ENCODE measurements at regions not wholly inside any gene's neighbourhood (a gene's known extent, or its start where the extent isn't known, plus 50 kb on each side); places are given as distances from the start of the nearest gene placed in this dataset.

DNA sequence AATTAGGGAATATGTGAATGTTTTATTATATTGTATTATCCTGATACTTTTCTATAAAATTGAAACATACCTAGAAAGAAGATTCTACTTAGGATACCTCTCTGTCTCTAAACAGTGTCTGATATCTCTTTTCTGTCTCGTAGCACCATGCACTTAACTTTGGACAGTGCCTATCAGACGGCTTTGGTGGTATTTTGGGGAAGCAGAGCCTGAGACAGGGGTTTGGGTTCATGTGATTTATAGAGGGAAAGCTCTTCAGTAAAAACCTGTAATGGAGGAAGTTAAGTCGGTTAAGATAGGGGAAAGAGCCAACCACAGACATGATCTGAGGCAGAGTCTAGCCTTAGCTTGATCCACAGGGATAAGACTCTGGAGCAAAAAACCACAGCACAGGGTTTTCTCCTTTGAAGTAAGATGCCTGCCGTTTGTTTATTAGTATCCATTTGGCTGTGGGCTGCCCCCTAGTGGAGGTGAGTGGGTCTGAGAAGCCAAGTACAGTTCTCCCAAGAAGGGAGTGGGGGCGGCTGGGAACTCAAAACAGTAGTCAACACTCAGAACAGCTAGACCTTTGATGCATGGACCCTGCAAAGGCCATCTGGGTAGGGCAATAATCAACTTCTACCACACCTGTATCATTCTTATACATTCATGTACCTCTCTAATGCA lies 141.2 kb upstream of the ASTN2 start:
- dilution Hi-C loops (cut with MboI; ENCODE audit: extremely low pct_ligation_motif_present, low sequenced_read_pairs), result no loop called here
- H3K79me2 ChIP-seq (ENCODE audit: control insufficient read depth, insufficient read depth, low read length), result no peaks in the 10 kb centered on the region
- TF ChIP-seq EZH2 (IDR thresholded peaks at IDR 0.05; ENCODE audit: low read length) (no peak), CTCF (optimal IDR thresholded peaks at IDR 0.05 in 1 of 3, IDR thresholded peaks at IDR 0.05 in 1 of 3, conservative IDR thresholded peaks at IDR 0.05 in 1 of 3; ENCODE audit: extremely low read depth in 1 of 3, insufficient read depth in 2 of 3, low read length in 3 of 3) (peak in 2 of 3 experiments; percentile 70 to 76)
- H3K27me3 ChIP-seq (ENCODE audit: control insufficient read depth, extremely low read depth, insufficient read depth, low read length), result no peaks in the 10 kb centered on the region
- no peaks in the 10 kb centered on the region for H4K20me1 ChIP-seq (ENCODE audit: control insufficient read depth, extremely low read depth, insufficient read depth, low read length)
- no peaks in the 10 kb centered on the region for H3K36me3 ChIP-seq (ENCODE audit: control insufficient read depth in 2 of 2, extremely low read depth in 1 of 2, insufficient read depth in 2 of 2, low read length in 2 of 2)
- no peaks in the 10 kb centered on the region for H3K4me1 ChIP-seq (ENCODE audit: control insufficient read depth, extremely low read depth, insufficient read depth, low read length)
- no peaks in the 10 kb centered on the region for H3K9me1 ChIP-seq (ENCODE audit: control insufficient read depth, extremely low read depth, insufficient read depth, low read length)
- H3K4me2 ChIP-seq (ENCODE audit: control insufficient read depth, extremely low read depth, insufficient read depth, low read depth, low read length), result no peak overlapping the region
- H2AFZ ChIP-seq (ENCODE audit: control insufficient read depth, low read length), result no peak overlapping the region
- FAIRE-seq (no peak), DNase-seq (ENCODE audit: low read depth, low spot score) (no peak)
- no peak overlapping the region for H3K9ac ChIP-seq (ENCODE audit: control insufficient read depth, extremely low read depth, insufficient read depth, low read length)
- no peak overlapping the region for H3K27ac ChIP-seq (ENCODE audit: control insufficient read depth, insufficient read depth, low read length)
- no peak overlapping the region for H3K4me3 ChIP-seq (ENCODE audit: control insufficient read depth in 2 of 3, extremely low read depth in 1 of 3, insufficient read depth in 2 of 3, low read depth in 1 of 3, low read length in 3 of 3)
- no peaks in the 10 kb centered on the region for H3K9me3 ChIP-seq (ENCODE audit: control insufficient read depth, low read depth, low read length)

DNA sequence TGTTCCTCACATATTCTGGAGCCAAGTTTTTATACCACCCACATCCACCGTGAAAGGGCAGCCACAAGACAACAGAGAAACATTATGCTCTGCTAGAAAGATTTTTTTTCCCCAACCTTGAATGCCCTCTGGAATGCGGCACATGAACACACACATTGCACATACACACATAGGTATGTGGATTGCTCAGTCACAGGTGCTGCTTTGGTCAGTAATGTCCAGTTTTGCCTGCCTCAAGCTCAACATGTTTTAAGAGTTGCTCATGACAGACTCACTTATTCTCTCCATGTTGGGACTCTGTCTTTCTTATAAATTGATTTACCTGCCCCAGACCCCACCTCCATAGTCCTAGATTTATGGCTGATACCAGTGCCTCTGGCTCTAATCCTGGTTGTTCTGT lies 138.0 kb upstream of the ASTN2 start:
- no peaks in the 10 kb centered on the region for H3K27me3 ChIP-seq (ENCODE audit: control insufficient read depth, extremely low read depth, insufficient read depth, low read length)
- no peak overlapping the region for H3K9ac ChIP-seq (ENCODE audit: control insufficient read depth, extremely low read depth, insufficient read depth, low read length)
- H3K36me3 ChIP-seq (ENCODE audit: control insufficient read depth in 2 of 2, extremely low read depth in 1 of 2, insufficient read depth in 2 of 2, low read length in 2 of 2), result no peaks in the 10 kb centered on the region
- no peak overlapping the region for H3K4me2 ChIP-seq (ENCODE audit: control insufficient read depth, extremely low read depth, insufficient read depth, low read depth, low read length)
- no peaks in the 10 kb centered on the region for H4K20me1 ChIP-seq (ENCODE audit: control insufficient read depth, extremely low read depth, insufficient read depth, low read length)
- dilution Hi-C loops (cut with MboI; ENCODE audit: extremely low pct_ligation_motif_present, low sequenced_read_pairs), result no loop called here
- H3K4me1 ChIP-seq (ENCODE audit: control insufficient read depth, extremely low read depth, insufficient read depth, low read length), result no peaks in the 10 kb centered on the region
- no peak overlapping the region for H2AFZ ChIP-seq (ENCODE audit: control insufficient read depth, low read length)
- no peak overlapping the region for H3K27ac ChIP-seq (ENCODE audit: control insufficient read depth, insufficient read depth, low read length)
- DNase-seq (ENCODE audit: low read depth, low spot score), result no peak
- H3K4me3 ChIP-seq (ENCODE audit: control insufficient read depth in 2 of 3, extremely low read depth in 1 of 3, insufficient read depth in 2 of 3, low read depth in 1 of 3, low read length in 3 of 3), result no peak overlapping the region
- no peaks in the 10 kb centered on the region for H3K9me3 ChIP-seq (ENCODE audit: control insufficient read depth, low read depth, low read length)
- TF ChIP-seq CTCF (optimal IDR thresholded peaks at IDR 0.05 in 1 of 3, IDR thresholded peaks at IDR 0.05 in 1 of 3, conservative IDR thresholded peaks at IDR 0.05 in 1 of 3; ENCODE audit: extremely low read depth in 1 of 3, insufficient read depth in 2 of 3, low read length in 3 of 3) (no peak), EZH2 (IDR thresholded peaks at IDR 0.05; ENCODE audit: low read length) (no peak)
- H3K9me1 ChIP-seq (ENCODE audit: control insufficient read depth, extremely low read depth, insufficient read depth, low read length), result no peaks in the 10 kb centered on the region
- FAIRE-seq, result no peak
- H3K79me2 ChIP-seq (ENCODE audit: control insufficient read depth, insufficient read depth, low read length), result no peaks in the 10 kb centered on the region

Data from keratinocyte (primary cell).